DOHH2 (cell line): ENCODE measurements at regions not wholly inside any gene's neighbourhood (a gene's known extent, or its start where the extent isn't known, plus 50 kb on each side); places are given as distances from the start of the nearest gene placed in this dataset.
A peak's percentile ranks its signal among the peaks of the same experiment; 100 is the strongest.

Experiments
- H3F3A ChIP-seq: fragments of 200-600 bp; sonication (generic), shearing (Covaris generic); 2 replicates; pipeline ENCODE4 v1.6.0; 2016; ENCODE audit warnings: antibody characterized with exemption, mild to moderate bottlenecking; ENCODE audit not compliant: control insufficient read depth, insufficient read depth
- H3K27ac ChIP-seq: fragments of 200-600 bp; sonication (generic); 2 replicates; pipeline ENCODE4 v1.5.1; 2014; ENCODE audit warnings: low read depth, mild to moderate bottlenecking, low read length, moderate library complexity
- H3K27me3 ChIP-seq: fragments of 200-600 bp; sonication (generic); 2 replicates; pipeline ENCODE4 v1.6.1; 2014; ENCODE audit warnings: mild to moderate bottlenecking, low read length, mixed read lengths; ENCODE audit not compliant: control insufficient read depth
- H3K36me3 ChIP-seq: fragments of 200-600 bp; sonication (generic); 2 replicates; pipeline ENCODE4 v1.6.1; 2014; ENCODE audit warnings: mild to moderate bottlenecking, low read length, moderate library complexity, mixed read lengths; ENCODE audit not compliant: control insufficient read depth
- H3K4me1 ChIP-seq: fragments of 200-600 bp; sonication (generic); 2 replicates; pipeline ENCODE4 v1.6.1; 2014; ENCODE audit warnings: mild to moderate bottlenecking, low read length, mixed read lengths; ENCODE audit not compliant: control insufficient read depth
- H3K4me2 ChIP-seq: fragments of 200-600 bp; sonication (generic); 2 replicates; pipeline ENCODE4 v1.6.0; 2014; ENCODE audit warnings: mild to moderate bottlenecking, low read length, moderate library complexity
- H3K4me3 ChIP-seq: fragments of 200-600 bp; sonication (generic); 2 replicates; pipeline ENCODE4 v1.5.1; 2014; ENCODE audit warnings: mild to moderate bottlenecking, low read length, mixed read lengths
- H3K79me2 ChIP-seq: fragments of 200-600 bp; sonication (generic); 2 replicates; pipeline ENCODE4 v1.6.1; 2014; ENCODE audit warnings: mild to moderate bottlenecking, low read length, mixed read lengths; ENCODE audit not compliant: control insufficient read depth
- H3K9me2 ChIP-seq: fragments of 200-600 bp; sonication (generic); replicated peaks from 2 replicates; pipeline ENCODE4 v1.6.1; 2014; ENCODE audit warnings: mild to moderate bottlenecking, low read length, mixed read lengths; ENCODE audit not compliant: control insufficient read depth
- H3K9me3 ChIP-seq: fragments of 200-600 bp; sonication (generic); 2 replicates; pipeline ENCODE4 v1.6.1; 2014; ENCODE audit warnings: antibody characterized with exemption, low read length, mixed read lengths; ENCODE audit not compliant: control insufficient read depth, insufficient read depth
- H4K20me1 ChIP-seq: fragments of 200-600 bp; sonication (generic); 2 replicates; pipeline ENCODE4 v1.6.0; 2014; ENCODE audit warnings: low read depth, mild to moderate bottlenecking, antibody characterized with exemption, low read length, moderate library complexity; ENCODE audit not compliant: control insufficient read depth, insufficient read depth
- EZH2phosphoT487 ChIP-seq: fragments of 200-600 bp; sonication (generic); IDR thresholded peaks from 2 replicates; pipeline ENCODE4 v1.6.1; 2017; ENCODE audit warnings: borderline replicate concordance, mild to moderate bottlenecking, antibody characterized with exemption, low read length, moderate library complexity, mixed read lengths
- TF ChIP-seq, protein P1 (sequence below): fragments of 200-600 bp; sonication (generic); IDR thresholded peaks from one replicate; pipeline ENCODE4 v1.5.1; 2014; ENCODE audit warnings: antibody characterized with exemption, mild to moderate bottlenecking, low read depth, low read length; ENCODE audit not compliant: poor library complexity, severe bottlenecking

DNA sequence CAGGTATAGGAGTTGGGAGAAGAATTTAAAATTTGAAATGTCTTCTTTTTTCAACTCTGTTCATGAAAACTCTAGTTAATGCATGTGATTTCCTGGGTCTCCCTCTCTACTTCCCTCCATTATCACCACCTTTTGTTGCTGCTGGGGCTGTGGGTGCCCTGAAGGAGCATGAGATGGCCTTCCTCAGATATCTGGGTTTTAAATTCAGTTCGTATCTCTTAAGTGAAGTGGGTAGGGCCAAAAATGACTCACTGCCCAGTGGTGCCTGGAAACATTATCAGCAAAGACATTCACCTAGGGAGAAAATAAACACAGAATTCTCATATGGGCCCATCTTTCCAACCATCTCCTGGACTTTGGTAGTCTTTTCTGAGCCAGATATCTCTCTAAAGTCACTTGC is 234.9 kb upstream of the PLEKHG7 start:
- H3K27me3 ChIP-seq = no peaks in the 10 kb centered on the region
- H4K20me1 ChIP-seq = no peaks in the 10 kb centered on the region
- peaks cover 50% of the 10 kb centered on the region for H3F3A ChIP-seq
- peak overlapping the region; percentile 89 for H3K27ac ChIP-seq
- TF ChIP-seq EZH2phosphoT487 = no peak
- TF ChIP-seq, protein P1, sequence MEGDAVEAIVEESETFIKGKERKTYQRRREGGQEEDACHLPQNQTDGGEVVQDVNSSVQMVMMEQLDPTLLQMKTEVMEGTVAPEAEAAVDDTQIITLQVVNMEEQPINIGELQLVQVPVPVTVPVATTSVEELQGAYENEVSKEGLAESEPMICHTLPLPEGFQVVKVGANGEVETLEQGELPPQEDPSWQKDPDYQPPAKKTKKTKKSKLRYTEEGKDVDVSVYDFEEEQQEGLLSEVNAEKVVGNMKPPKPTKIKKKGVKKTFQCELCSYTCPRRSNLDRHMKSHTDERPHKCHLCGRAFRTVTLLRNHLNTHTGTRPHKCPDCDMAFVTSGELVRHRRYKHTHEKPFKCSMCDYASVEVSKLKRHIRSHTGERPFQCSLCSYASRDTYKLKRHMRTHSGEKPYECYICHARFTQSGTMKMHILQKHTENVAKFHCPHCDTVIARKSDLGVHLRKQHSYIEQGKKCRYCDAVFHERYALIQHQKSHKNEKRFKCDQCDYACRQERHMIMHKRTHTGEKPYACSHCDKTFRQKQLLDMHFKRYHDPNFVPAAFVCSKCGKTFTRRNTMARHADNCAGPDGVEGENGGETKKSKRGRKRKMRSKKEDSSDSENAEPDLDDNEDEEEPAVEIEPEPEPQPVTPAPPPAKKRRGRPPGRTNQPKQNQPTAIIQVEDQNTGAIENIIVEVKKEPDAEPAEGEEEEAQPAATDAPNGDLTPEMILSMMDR = no peak
- H3K4me1 ChIP-seq = peaks cover 99% of the 10 kb centered on the region
- peaks cover 18% of the 10 kb centered on the region for H3K36me3 ChIP-seq
- no peaks in the 10 kb centered on the region for H3K9me3 ChIP-seq
- H3K79me2 ChIP-seq = peaks cover 24% of the 10 kb centered on the region
- H3K4me2 ChIP-seq = peak overlapping the region; percentile 77
- H3K4me3 ChIP-seq = peak overlapping the region; percentile 69
- H3K9me2 ChIP-seq = no peaks in the 10 kb centered on the region

DNA sequence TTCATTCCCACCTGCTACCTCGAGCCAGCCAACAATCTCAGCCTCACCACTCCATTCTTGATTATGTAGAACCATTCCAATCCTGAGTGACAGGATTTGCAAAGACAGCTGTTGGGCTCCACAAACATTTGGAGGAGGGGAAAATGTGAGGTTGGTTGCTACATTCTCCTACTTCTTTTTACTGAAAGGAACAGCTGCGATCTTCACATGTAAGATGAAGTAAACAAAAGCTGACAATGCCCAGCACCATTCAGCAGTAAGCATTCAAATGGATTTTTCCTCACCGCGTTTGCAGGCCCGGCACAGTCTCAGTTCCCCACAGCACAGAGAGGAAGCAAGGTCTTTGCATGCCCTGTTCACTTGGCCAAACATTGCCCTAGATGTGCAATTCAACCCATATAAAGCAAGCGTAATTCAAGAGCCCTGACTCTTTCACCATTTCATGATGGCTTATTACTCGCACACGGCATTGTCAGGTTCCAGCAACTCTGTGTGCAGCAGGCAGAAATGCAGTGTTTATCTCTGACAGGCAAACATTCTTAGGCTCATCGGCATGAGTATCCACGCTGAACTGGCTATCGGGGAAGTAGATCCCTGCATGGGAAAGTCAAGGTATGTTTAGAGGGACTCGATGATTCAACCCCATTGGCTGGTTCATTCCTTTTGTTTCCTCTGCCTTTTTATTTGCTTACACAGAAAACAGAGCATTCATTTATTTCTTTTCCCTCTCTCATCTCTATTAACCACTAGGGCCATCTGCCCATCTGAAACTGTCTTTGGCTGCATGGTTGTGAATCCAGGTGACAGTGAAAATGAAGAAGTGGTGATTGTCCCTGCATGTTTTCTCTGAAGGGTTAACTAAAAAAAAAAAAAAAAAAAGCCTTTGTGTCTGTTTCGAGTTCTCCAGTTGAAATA is 236.1 kb upstream of the PLEKHG7 start:
- H3K4me2 ChIP-seq = peak overlapping the region; percentile 77
- no peaks in the 10 kb centered on the region for H3K27me3 ChIP-seq
- peaks cover 24% of the 10 kb centered on the region for H3K79me2 ChIP-seq
- no peaks in the 10 kb centered on the region for H3K9me3 ChIP-seq
- H3F3A ChIP-seq = peaks cover 59% of the 10 kb centered on the region
- H3K4me3 ChIP-seq = peak overlapping the region; percentile 69
- H3K4me1 ChIP-seq = peaks cover 99% of the 10 kb centered on the region
- H3K36me3 ChIP-seq = peaks cover 15% of the 10 kb centered on the region
- H3K9me2 ChIP-seq = no peaks in the 10 kb centered on the region
- H3K27ac ChIP-seq = peak overlapping the region; percentile 89
- TF ChIP-seq EZH2phosphoT487 = no peak
- TF ChIP-seq, protein P1 = no peak
- no peaks in the 10 kb centered on the region for H4K20me1 ChIP-seq

DNA sequence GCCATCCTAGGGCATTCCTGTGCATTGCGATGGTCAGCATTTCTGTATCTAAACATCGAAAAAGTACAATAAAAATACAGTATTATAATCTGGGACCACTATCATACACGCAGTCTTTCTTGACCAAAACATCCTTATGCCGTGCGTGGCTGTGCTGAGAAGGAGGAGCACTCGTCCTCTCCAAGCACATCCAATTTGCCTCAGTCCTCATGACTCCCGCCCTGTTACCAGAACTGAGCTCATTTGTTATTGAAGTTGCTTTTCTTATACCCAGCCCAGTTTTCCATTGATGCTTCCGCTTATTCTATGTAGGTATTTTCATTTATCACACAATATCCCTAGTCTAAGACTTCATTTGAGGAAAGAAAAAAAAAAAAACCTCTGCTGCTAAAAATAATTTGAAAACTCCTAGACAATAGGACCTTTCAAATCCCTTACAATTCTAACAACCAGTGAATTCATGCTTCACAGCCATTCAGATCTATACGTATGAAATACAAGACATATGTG is 236.9 kb upstream of the PLEKHG7 start:
- no peaks in the 10 kb centered on the region for H3K27me3 ChIP-seq
- no peaks in the 10 kb centered on the region for H3K9me2 ChIP-seq
- peaks cover 16% of the 10 kb centered on the region for H3K36me3 ChIP-seq
- H3F3A ChIP-seq = peaks cover 56% of the 10 kb centered on the region
- peak overlapping the region; percentile 69 for H3K4me3 ChIP-seq
- no peaks in the 10 kb centered on the region for H4K20me1 ChIP-seq
- H3K79me2 ChIP-seq = peaks cover 24% of the 10 kb centered on the region
- no peaks in the 10 kb centered on the region for H3K9me3 ChIP-seq
- H3K27ac ChIP-seq = peak overlapping the region; percentile 89
- peak overlapping the region; percentile 77 for H3K4me2 ChIP-seq
- H3K4me1 ChIP-seq = peaks cover 99% of the 10 kb centered on the region
- TF ChIP-seq, protein P1 = no peak
- TF ChIP-seq EZH2phosphoT487 = no peak
